GM23338 (cell line): ENCODE measurements at regions not wholly inside any gene's neighbourhood (a gene's known extent, or its start where the extent isn't known, plus 50 kb on each side); places are given as distances from the start of the nearest gene placed in this dataset.
A peak's percentile ranks its signal among the peaks of the same experiment; 100 is the strongest.

Experiments used
- ATAC-seq: fragments of 200-7000 bp; cut with Tn5 transposase; 3 replicates; pipeline ENCODE4 v1.9.1; 2020
- DNase-seq: peaks from one replicate; pipeline ENCODE4 v3.0.0-alpha.2; 2015; ENCODE audit warnings: low spot score
- H2AFZ ChIP-seq: fragments of 200-600 bp; sonication (generic); 2 replicates; pipeline ENCODE4 v1.8.0; 2016; ENCODE audit warnings: antibody characterized with exemption, mild to moderate bottlenecking, moderate library complexity
- H3F3A ChIP-seq: fragments of 200-600 bp; sonication (generic); replicated peaks from 2 replicates; pipeline ENCODE4 v1.8.0; 2017; ENCODE audit warnings: antibody characterized with exemption, mixed run types, low read depth
- H3K27ac ChIP-seq: fragments of 200-600 bp; sonication (generic); 2 replicates; pipeline ENCODE4 v1.6.1; 2016; ENCODE audit warnings: low read depth
- H3K27me3 ChIP-seq: fragments of 200-600 bp; sonication (generic); 2 replicates; pipeline ENCODE4 v1.8.0; 2016; ENCODE audit warnings: mild to moderate bottlenecking, mixed run types, moderate library complexity; ENCODE audit not compliant: insufficient read depth
- H3K36me3 ChIP-seq: fragments of 200-600 bp; sonication (generic); 2 replicates; pipeline ENCODE4 v1.8.0; 2016; ENCODE audit warnings: mild to moderate bottlenecking; ENCODE audit not compliant: insufficient read depth
- H3K4me1 ChIP-seq: fragments of 200-600 bp; sonication (generic); 2 replicates; pipeline ENCODE4 v1.8.0; 2016; ENCODE audit warnings: mild to moderate bottlenecking, moderate library complexity; ENCODE audit not compliant: insufficient read depth
- H3K4me2 ChIP-seq: fragments of 200-600 bp; sonication (generic); 2 replicates; pipeline ENCODE4 v1.7.1; 2017; ENCODE audit warnings: mixed run types
- H3K4me3 ChIP-seq: fragments of 200-600 bp; sonication (generic); 2 replicates; pipeline ENCODE4 v1.6.1; 2016; ENCODE audit warnings: mixed run types
- H3K79me2 ChIP-seq: fragments of 200-600 bp; sonication (generic); replicated peaks from 2 replicates; pipeline ENCODE4 v1.8.0; 2017; ENCODE audit warnings: mild to moderate bottlenecking; ENCODE audit not compliant: insufficient read depth
- H3K9me2 ChIP-seq: fragments of 200-600 bp; sonication (generic); 2 replicates; pipeline ENCODE4 v1.8.0; 2017; ENCODE audit not compliant: insufficient read depth
- H4K20me1 ChIP-seq: fragments of 200-600 bp; sonication (generic); replicated peaks from 2 replicates; pipeline ENCODE4 v1.8.0; 2017; ENCODE audit warnings: mild to moderate bottlenecking; ENCODE audit not compliant: insufficient read depth
- H3K27ac Mint-ChIP-seq: 2 replicates; pipeline ENCODE4 v1.8.0; 2020; ENCODE audit warnings: inconsistent platforms, mild to moderate bottlenecking, moderate library complexity, mixed read lengths
- H3K27me3 Mint-ChIP-seq: 3 replicates; pipeline ENCODE4 v1.8.0; 2022; ENCODE audit warnings: low read depth, mild to moderate bottlenecking, moderate library complexity, mixed read lengths, inconsistent platforms; ENCODE audit not compliant: insufficient read depth, poor library complexity
- H3K36me3 Mint-ChIP-seq: 3 replicates; pipeline ENCODE4 v1.8.0; 2021; ENCODE audit warnings: low read depth, mild to moderate bottlenecking, inconsistent platforms, moderate library complexity, mixed read lengths
- H3K4me1 Mint-ChIP-seq: 3 replicates; pipeline ENCODE4 v1.8.0; 2020; ENCODE audit warnings: mild to moderate bottlenecking, inconsistent platforms, mixed read lengths
- H3K4me3 Mint-ChIP-seq: 3 replicates; pipeline ENCODE4 v1.8.0; 2021; ENCODE audit warnings: moderate library complexity, mild to moderate bottlenecking, inconsistent platforms, mixed read lengths
- H3K9me3 Mint-ChIP-seq: 3 replicates; pipeline ENCODE4 v1.8.0; 2020; ENCODE audit warnings: moderate library complexity, mild to moderate bottlenecking, inconsistent platforms, mixed read lengths
- CREB1 ChIP-seq: fragments of 250-450 bp; sonication (Bioruptor Pico); IDR thresholded peaks from 2 replicates; pipeline ENCODE4 v1.5.0; 2020; ENCODE audit warnings: low read depth, mild to moderate bottlenecking, moderate library complexity
- ETS1 ChIP-seq: IDR thresholded peaks from 2 replicates; pipeline ENCODE4 v1.6.1; 2016; ENCODE audit warnings: antibody characterized with exemption
- EZH2 ChIP-seq: fragments of 200-600 bp; sonication (generic); IDR thresholded peaks from one replicate; pipeline ENCODE4 v1.8.0; 2017; ENCODE audit warnings: antibody characterized with exemption, mild to moderate bottlenecking, low read depth; ENCODE audit not compliant: unreplicated experiment
- EZH2phosphoT487 ChIP-seq: fragments of 200-600 bp; sonication (generic); IDR thresholded peaks from one replicate; pipeline ENCODE4 v1.8.1; 2018; ENCODE audit warnings: antibody characterized with exemption; ENCODE audit not compliant: unreplicated experiment
- JUNB ChIP-seq: IDR thresholded peaks from one replicate; pipeline ENCODE4 v1.6.1; 2016; ENCODE audit warnings: antibody characterized with exemption; ENCODE audit not compliant: unreplicated experiment
- REST ChIP-seq: IDR thresholded peaks from one replicate; pipeline ENCODE4 v1.6.1; 2018; ENCODE audit warnings: antibody characterized with exemption; ENCODE audit not compliant: unreplicated experiment
- STAT1 ChIP-seq: IDR thresholded peaks from one replicate; pipeline ENCODE4 v1.6.1; 2016; ENCODE audit warnings: antibody characterized with exemption; ENCODE audit not compliant: unreplicated experiment
- ZNF331 ChIP-seq: fragments of 250-450 bp; sonication (Bioruptor Pico); IDR thresholded peaks from 2 replicates; pipeline ENCODE4 v1.5.0; 2020; ENCODE audit warnings: low read depth, mild to moderate bottlenecking, moderate library complexity

GRCh38 chr4:18285357-18285756 is 263.8 kb upstream of the LCORL start:
- peaks cover 1% of the 10 kb centered on the region for H3K27me3 Mint-ChIP-seq
- no peak for ATAC-seq
- TF ChIP-seq EZH2 = no peak
- TF ChIP-seq ETS1 = no peak
- TF ChIP-seq ZNF331 (CRISPR knock-in tag) = no peak
- no peak for TF ChIP-seq EZH2phosphoT487
- no peak for TF ChIP-seq JUNB

GRCh38 chr4:18278244-18278643 is 256.7 kb upstream of the LCORL start:
- Histone ChIP-seq H2AFZ (peak overlapping the region; percentile 52; the same call in 1 of the 2 replicates), H3K9me2 (peaks cover 4% of the 10 kb centered on the region; the same call in 1 of the 2 replicates), H3K4me2 (no peak overlapping the region), H3F3A (no peaks in the 10 kb centered on the region), H3K4me1 (no peaks in the 10 kb centered on the region), H3K4me3 (no peak overlapping the region), H3K79me2 (no peaks in the 10 kb centered on the region), H3K36me3 (no peaks in the 10 kb centered on the region), H3K27ac (no peak overlapping the region), H4K20me1 (no peaks in the 10 kb centered on the region), H3K27me3 (no peaks in the 10 kb centered on the region)
- TF ChIP-seq STAT1 (no peak), CREB1 (CRISPR knock-in tag) (no peak), REST (no peak), ZNF331 (CRISPR knock-in tag) (no peak), EZH2 (no peak), ETS1 (no peak), EZH2phosphoT487 (no peak)
- Mint-ChIP-seq H3K9me3 (no peaks in the 10 kb centered on the region; the same call in 2 of the 3 replicates), H3K36me3 (no peaks in the 10 kb centered on the region), H3K4me1 (no peaks in the 10 kb centered on the region), H3K4me3 (no peak overlapping the region), H3K27ac (no peak overlapping the region), H3K27me3 (no peaks in the 10 kb centered on the region)
- DNase-seq = no peak
- no peak for ATAC-seq

More at GRCh38 chr4:18285357-18285756, 263.8 kb upstream of the LCORL start:
- Mint-ChIP-seq H3K4me1 (no peaks in the 10 kb centered on the region), H3K27ac (no peak overlapping the region), H3K4me3 (no peak overlapping the region), H3K36me3 (no peaks in the 10 kb centered on the region), H3K9me3 (peaks cover 7% of the 10 kb centered on the region; the same call in 2 of the 3 replicates)
- no peak overlapping the region for H2AFZ ChIP-seq
- H3K36me3 ChIP-seq = no peaks in the 10 kb centered on the region
- H4K20me1 ChIP-seq = no peaks in the 10 kb centered on the region
- H3K9me2 ChIP-seq = peaks cover 18% of the 10 kb centered on the region; the same call in 1 of the 2 replicates
- DNase-seq = no peak
- no peaks in the 10 kb centered on the region for H3K27me3 ChIP-seq
- no peaks in the 10 kb centered on the region for H3K79me2 ChIP-seq
- no peaks in the 10 kb centered on the region for H3F3A ChIP-seq
- H3K4me2 ChIP-seq = no peak overlapping the region
- no peak overlapping the region for H3K27ac ChIP-seq
- no peak overlapping the region for H3K4me3 ChIP-seq
- no peaks in the 10 kb centered on the region for H3K4me1 ChIP-seq
